ENCODE measurements at regions not wholly inside any gene's neighbourhood (a gene's known extent, or its start where the extent isn't known, plus 50 kb on each side); places are given as distances from the start of the nearest gene placed in this dataset.

DNA sequence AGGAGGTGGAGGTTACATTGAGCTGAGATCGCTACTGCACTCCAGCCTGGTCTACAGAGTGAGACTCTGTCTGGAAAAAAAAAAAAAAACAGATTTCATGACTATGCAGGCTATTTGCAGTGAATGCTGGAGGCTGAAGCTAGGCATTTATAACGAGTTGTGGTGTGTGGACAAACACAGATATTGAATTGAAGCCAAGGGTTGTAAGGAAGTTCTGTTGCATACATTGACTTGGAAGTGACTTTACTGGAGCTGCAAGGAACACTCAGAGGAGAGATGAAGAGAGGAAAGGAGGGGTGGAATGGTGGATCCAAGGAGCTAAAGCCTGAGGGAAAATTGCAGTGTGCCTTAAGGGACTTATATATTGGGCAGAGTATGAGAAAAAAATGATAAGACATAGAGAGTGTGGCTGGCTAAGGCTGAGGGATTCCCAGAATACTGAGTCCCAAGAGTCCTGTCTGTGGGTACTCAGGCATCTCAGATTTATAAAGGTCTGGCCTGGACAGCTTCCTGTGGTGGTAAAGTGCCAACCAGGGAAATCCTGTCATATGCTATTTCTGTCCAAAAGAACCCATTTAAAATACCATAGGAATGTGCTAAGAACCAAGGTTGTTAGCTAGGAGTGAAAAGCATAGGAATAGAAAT lies 87.8 kb upstream of the GUCY1A1 start:
- TF ChIP-seq, protein P1, sequence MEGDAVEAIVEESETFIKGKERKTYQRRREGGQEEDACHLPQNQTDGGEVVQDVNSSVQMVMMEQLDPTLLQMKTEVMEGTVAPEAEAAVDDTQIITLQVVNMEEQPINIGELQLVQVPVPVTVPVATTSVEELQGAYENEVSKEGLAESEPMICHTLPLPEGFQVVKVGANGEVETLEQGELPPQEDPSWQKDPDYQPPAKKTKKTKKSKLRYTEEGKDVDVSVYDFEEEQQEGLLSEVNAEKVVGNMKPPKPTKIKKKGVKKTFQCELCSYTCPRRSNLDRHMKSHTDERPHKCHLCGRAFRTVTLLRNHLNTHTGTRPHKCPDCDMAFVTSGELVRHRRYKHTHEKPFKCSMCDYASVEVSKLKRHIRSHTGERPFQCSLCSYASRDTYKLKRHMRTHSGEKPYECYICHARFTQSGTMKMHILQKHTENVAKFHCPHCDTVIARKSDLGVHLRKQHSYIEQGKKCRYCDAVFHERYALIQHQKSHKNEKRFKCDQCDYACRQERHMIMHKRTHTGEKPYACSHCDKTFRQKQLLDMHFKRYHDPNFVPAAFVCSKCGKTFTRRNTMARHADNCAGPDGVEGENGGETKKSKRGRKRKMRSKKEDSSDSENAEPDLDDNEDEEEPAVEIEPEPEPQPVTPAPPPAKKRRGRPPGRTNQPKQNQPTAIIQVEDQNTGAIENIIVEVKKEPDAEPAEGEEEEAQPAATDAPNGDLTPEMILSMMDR (IDR thresholded peaks at IDR 0.05; ENCODE audit: insufficient read depth, low read length): no peak
- TF ChIP-seq POLR2AphosphoS5 (IDR thresholded peaks at IDR 0.05; ENCODE audit: low read depth): no peak
- TF ChIP-seq, protein P2, sequence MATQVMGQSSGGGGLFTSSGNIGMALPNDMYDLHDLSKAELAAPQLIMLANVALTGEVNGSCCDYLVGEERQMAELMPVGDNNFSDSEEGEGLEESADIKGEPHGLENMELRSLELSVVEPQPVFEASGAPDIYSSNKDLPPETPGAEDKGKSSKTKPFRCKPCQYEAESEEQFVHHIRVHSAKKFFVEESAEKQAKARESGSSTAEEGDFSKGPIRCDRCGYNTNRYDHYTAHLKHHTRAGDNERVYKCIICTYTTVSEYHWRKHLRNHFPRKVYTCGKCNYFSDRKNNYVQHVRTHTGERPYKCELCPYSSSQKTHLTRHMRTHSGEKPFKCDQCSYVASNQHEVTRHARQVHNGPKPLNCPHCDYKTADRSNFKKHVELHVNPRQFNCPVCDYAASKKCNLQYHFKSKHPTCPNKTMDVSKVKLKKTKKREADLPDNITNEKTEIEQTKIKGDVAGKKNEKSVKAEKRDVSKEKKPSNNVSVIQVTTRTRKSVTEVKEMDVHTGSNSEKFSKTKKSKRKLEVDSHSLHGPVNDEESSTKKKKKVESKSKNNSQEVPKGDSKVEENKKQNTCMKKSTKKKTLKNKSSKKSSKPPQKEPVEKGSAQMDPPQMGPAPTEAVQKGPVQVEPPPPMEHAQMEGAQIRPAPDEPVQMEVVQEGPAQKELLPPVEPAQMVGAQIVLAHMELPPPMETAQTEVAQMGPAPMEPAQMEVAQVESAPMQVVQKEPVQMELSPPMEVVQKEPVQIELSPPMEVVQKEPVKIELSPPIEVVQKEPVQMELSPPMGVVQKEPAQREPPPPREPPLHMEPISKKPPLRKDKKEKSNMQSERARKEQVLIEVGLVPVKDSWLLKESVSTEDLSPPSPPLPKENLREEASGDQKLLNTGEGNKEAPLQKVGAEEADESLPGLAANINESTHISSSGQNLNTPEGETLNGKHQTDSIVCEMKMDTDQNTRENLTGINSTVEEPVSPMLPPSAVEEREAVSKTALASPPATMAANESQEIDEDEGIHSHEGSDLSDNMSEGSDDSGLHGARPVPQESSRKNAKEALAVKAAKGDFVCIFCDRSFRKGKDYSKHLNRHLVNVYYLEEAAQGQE (IDR thresholded peaks at IDR 0.05; ENCODE audit: insufficient replicate concordance, low read depth): no peak
